HG03095 (cell line): ENCODE measurements at regions not wholly inside any gene's neighbourhood (a gene's known extent, or its start where the extent isn't known, plus 50 kb on each side); places are given as distances from the start of the nearest gene placed in this dataset.

Source experiments
- ATAC-seq: cut with Tn5 transposase; IDR thresholded peaks from one replicate; pipeline ENCODE4 v1.9.1; 2021; ENCODE audit warnings: moderate library complexity; ENCODE audit not compliant: unreplicated experiment

DNA sequence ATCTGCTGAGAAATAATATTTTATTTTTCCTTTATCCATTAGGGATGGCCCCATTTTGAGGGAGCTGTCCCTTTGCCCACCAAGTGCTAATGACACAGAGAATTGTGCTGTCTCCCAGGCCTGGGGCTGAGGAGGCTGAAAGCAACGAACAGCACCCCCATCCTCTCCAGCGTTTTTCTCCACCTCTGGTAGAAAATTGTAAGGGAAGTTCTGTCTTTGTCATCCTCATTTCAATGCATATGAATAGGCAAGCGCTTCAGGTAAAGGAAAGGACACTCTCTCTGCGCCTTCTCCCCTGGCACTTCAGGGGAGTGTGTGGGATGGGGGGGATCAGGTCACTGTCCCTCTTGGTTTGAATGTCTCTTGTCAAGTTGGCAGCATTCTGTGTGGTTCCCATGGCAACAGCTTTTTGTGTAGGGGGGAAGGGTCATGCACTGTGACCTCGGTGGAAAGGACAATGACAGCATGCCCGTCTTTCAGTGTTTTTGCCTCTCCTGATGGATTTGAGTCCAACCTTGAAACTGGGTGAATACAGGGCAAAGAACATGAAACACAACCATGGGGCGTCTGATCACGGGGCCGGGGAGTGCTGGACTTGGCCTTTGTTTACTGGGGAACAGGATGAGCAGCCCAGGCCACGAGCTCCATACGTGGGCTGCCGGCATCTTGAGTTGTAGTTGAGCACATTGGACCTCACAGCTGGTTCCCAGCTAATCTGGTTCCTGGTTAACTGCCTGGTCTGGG lies 230.2 kb downstream of the VRK1 start:
- no peak for ATAC-seq

DNA sequence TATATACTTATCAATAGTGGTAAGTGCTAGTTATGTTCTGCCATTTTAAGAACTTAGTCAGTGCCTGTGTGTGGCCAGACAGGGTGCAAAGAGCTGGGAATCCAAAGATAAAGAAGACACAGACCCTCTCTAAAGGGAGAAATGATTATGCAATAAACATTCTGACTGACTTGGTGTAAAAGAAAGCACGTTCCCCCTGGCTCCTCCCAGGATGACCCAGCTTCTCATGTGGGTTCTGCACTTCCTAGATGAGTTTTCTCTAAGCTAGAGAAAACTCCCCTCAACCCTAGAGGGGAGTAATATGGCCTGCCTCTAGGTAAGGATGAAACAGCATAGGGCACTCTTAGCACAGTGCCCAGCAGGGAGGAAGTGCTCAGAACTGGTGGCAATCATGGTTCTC lies 231.2 kb downstream of the VRK1 start:
- no peak for ATAC-seq

DNA sequence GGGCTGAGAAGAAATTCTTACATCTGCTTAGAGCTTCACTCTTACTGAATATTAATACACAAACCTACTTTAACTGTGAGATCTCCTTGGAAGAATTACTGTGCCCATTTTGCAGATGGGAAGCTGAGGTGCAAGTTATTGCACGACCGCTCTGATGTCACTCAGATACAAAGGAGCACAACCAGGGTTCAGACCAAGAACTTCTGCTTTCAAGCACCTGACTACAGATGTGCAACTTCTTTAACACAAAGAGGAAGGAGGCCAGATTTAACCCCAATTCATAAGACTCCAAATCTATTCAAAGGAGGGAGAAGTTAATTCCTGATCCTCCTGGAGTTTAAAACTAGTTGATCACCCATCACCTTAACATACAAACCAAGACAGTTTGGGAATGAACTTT lies 232.6 kb downstream of the VRK1 start:
- no peak for ATAC-seq

DNA sequence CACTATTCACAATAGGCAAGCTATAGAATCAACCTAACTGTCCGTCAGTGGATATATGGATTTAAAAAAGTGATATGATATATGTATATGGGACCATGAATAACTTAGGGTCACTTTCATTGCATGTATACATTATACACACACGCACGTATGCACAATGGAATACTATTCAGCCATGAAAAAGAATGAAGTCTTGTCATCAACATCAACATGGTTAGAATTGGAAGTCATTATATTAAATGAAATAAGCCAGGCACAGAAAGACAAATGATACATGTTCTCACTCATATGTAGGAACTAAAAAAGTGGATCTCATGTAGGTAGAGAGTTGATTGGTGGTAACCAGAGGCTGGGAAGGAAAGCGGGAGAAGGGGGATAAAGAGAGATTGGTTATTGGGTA lies 234.3 kb downstream of the VRK1 start:
- ATAC-seq, result no peak

DNA sequence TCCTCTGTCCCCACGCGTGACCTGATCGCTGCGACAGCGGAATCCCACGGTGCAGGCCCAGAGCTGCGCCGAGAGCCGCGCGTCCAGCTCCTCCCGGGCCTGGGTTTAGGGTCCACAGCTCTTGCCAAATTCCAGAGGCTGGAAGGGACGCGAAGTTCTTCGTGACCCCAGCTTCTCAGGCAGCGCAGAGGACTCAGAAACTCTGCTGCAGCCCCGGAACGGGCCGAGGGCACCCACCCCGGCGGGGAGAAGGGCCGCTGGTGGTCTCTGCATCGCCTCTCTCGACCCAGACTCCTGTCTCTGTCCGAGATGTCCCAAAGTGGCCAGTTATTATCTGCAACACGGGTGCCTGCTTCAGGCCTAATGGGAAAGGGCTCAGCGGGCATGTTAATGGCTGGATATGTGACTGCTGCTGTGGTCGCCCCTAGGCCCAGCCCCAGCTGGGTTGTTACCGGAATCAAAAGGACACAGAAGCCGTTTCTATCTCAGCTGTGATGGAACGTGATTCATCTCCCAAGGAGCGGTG lies 236.4 kb downstream of the VRK1 start:
- ATAC-seq, result no peak

DNA sequence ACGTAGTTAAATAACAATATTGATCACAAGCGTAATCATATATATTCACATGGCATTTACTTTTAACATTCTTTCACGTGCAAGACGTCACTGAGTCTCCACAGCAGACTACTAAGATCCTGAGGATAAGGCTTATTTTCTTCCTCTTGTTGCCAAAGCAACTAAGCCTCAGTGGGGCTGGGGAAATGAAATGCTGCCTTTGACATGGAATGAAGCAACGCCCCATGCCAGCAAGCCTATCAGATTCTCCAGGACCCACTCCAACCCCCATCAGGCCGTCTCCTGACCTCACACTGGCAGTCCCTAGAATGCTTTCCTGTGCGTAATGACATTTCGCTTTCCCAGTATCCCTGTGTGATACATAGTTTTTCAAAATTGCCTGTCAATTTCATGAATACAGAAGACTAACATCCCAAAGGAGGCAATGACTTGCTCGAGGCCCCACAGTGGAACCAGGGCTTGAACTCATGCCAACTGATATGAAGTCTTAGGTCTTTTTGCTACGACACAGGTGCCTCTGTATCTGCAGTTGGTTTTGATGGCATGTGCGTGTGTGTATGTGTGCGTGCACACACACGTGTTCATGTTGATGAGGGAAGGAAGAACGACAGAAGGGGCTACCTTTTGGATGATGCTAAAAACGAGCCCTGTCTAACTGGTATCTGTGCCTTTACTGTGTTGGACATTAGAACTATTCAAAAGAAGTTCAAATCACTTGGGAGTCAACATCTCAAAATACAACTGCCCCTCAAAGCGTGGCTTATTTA lies 239.1 kb downstream of the VRK1 start:
- ATAC-seq, result no peak

DNA sequence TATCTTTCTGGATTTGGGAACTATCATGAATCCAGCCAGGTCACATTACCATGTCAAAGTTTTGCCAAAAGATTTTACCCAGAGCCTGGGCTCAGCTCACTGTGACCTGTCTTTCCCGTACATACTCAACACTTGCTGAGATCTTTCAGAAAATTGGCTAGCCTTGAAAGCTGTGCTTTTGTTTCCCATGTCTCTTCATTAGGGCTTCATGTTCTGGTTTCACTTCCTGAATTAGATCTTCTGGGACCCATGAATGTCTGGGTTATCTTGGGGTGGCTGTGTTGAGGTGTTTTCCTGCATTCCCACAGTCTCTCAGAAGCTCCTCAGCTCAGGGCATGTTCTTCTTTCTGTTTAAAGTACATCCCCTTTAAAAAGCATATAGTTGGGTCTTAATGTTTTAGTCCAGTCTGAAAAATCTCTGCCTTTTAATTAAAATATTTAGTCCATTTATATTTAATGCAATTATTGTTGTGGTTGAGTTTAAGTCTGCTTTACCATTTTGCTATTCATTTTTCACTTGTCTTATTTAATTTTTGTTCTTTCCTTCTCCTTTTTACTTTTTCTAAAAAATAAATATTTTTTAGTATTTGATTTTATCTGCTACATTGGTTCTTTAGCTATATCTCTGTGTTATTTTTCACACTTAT lies 242.7 kb downstream of the VRK1 start:
- ATAC-seq, result no peak

DNA sequence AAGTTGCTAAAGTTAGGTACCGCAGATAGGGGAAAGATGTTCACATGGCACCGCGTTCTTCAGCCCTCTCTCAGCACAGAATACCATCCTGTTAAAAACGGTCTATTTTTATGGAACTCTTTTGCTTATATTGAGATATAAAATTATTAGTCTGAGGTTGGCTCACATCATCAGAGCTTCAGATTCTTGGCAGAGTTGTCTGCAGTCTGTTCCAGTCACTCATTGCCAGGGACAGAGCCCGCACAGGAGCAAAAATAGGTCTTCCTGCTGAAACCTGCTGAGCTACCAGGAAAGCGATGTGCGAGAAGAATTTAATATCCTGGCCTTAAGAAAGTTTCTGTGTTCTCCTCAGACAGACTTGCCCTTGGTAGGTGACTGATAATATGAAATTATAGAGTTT lies 249.8 kb downstream of the VRK1 start:
- ATAC-seq, result no peak

DNA sequence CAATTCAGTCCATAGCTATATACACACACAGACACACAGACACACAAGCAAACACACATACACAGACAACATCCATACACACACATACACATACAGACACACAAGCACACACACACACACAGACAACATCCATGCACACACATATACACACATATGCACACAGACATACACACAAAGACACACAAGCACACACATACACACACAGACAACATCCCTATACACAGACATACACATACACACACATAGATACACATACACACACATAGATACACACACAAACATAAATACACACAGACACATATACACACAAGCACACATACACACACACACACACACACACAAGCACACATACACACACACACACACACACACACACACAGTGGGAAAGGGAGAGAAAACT lies 254.8 kb downstream of the VRK1 start:
- ATAC-seq, result no peak

DNA sequence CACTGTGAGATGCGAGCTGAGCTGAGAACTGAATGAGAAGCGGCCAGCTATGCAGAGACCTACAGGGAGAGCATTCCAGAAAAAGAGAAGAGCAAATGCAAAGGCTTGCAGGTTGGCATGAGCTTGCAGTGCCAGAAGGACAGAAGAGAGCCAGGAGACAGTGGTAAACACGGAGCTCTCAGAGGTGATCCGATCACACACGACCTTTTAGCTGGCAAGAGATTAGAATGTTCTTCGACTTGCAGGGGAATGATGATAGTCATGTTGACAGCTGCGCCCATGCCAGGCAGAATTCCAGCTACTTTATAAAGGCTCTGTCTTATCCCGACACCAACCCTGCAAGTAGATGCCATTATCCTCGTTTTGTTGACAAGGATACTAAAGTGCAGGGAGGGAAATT lies 256.8 kb downstream of the VRK1 start:
- ATAC-seq, result no peak

DNA sequence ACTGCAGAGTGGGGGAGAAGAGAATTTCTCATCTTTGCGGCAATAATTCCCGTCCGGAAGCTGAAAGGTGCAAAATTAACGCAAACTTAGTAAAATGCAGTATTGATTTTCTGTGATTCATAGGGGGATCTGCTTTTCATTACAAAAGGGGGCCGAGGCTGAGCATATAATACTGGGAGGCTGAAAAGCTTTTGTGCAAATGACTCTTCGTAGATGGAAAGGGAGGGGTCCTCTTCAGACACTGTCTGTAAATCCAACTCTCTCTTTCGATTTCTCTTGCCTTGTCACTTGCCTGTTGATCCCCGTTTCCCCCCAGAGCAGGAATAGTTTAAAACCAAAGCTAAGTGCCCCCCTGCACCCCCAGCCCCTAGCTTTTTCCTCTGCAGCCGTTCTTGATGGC lies 258.2 kb downstream of the VRK1 start:
- no peak for ATAC-seq

DNA sequence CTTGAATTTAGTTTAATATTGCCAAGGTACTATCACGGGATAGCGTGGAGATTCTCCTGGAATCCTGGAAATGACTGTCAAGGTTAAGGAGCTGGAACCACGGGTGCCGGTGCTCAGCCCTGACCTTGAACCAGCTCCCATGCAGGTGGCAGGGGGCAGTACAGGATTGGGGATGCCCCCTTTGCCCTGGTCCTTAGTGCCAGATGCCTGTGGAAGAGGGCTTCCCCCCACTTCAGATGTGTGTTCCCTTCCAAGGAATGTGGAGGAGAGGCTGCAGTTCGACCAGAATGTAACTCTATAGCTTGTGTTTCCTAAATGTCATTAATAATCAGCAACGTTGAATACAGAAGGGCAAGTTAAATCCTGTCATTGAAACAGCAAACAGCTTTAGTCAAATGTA lies 258.9 kb downstream of the VRK1 start:
- no peak for ATAC-seq

DNA sequence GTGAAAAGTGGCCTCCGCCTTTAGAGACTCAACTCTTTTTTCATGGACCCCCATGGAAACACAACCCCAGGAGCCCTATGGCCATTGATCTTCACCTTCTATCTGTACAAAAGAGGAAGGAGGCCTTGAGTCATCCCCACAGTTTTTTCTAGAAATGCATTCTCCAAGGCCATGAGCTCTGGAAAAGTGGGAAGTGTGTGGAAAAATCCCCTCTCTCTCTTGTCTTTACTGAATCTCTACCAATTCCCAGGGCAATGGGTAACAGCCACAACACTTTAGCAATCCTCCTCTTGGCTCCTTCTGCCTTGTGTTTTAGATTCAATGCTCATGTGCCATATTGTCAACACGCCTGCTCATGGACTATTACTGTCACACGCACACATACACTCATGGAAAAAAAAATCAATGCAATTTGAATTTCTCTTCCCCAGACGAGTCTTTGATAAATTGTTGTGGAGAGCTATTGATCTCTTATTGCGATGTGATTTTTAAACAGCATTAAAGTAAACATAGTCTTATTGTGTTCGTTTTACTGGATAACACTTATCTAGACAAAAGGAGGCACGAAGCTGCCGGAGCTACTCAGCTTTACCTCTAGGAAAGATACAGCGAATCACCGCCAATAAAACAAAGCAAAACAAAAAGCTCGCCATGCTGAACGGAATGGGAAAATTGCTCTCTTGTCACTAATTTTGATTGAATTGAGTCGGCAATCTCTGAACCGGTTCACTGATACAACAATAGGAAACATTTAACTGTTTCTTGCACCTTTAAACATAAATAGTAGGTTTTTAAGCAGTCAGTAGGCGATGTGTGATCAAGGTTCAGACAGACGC lies 260.3 kb downstream of the VRK1 start:
- no peak for ATAC-seq

DNA sequence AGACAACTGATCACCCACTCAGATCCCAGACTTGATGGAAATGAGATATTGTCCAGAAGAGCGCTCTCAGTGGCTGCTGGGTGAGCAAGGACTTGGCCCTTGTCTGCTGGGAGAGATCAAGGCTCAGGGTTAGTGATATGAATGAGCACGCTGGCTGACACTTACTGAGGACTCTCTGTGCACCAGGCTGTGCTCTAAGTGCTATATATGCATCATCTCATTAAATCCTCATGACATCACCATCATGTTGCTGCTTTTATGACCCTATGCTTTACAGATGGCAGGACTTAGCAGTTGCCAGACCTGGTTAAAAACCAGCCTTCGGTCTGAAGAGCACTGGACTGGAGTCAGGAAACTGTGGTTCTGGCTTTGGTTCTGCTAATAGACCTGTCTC lies 260.9 kb downstream of the VRK1 start:
- no peak for ATAC-seq

DNA sequence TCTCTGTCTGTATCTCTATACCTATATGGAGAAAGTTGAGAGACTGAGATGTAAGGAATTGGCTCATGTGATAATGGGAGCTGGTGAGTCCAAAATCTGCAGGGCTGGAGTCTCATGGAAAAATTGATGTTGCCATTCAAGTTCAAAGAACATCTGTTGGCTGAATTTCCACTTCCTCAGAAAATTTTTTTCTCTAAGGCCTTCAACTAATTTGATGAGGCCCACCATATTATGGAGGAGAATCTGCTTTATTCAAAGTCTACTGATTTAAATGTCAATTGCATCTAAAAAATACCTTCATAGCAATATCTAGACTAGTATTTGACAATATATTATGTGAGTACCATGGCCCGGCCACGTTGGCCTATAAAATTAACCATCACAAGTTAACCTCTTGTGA lies 261.4 kb downstream of the VRK1 start:
- no peak for ATAC-seq

DNA sequence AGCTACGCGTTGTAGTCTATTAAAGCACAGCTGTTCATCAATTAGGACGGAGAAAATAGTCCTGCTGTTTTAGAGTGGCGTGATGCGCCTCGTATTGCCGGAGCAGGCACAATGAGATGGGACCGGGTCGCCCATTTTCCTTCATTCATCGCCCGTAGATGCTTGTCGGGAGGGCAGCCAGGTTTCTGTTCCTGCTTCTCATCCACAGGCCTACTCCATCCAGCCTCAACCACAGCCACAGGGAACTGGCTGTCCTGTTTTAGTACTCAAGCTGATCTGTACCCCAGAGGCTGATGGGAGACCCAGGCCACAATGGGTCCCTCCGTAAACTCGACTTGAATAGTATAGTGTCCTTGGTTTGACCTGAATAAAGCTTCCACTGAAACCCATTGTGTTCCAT lies 264.0 kb downstream of the VRK1 start:
- ATAC-seq, result no peak

DNA sequence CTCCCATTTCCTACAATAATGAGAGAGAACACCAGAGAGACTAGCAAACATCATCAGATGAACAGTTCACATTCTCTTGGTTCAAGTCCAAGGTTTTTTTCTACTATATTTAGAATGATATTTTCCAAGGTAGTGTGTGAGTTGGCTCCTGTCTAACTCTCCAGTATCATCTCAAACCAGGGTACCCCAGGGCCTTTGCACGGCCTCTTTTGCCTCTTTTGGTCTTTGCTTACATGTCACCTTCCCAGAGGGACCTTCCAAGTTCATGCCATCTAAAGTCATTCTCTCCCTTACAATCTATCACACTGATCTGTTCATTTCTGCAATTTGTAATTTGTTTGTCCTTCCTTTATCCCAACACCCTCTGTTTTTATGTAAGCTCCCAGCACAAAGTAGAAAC lies 264.5 kb downstream of the VRK1 start:
- no peak for ATAC-seq

DNA sequence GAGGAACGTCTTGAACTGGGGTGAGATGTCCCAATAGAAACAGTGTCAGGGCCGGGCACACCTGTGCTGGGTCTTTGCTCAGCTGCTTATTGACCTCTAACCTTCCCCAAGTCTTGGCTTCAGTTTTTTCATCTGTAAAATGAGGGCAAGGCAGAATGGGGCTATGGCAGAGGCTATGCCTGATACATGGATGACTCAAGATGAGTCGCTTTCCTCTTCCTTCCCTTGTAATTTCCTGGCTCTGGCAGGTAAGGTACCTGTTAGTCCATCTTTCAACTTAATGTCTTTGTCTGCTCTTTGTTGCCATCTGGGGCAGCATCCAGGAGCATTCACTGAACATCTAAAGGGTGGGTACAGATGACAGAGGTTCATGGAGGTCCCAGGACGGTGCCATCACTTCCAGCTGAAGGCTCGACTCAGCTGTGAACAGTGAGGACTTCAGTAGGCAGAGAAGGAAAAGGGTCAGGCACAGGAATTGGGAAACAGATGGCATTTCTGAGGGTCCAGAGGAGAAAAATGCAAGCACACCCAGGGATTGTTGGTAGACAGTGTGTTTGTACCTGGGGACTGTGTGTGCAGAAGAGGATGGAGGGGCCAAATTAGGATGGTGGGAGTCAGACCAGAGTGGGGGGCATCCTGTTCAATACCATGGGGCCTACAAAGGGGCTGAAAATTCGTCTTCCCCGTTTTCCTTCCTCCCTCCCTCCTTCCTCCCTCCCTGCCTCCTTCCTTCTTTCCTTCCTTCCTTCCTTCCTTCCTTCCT lies 268.3 kb downstream of the VRK1 start:
- no peak for ATAC-seq

DNA sequence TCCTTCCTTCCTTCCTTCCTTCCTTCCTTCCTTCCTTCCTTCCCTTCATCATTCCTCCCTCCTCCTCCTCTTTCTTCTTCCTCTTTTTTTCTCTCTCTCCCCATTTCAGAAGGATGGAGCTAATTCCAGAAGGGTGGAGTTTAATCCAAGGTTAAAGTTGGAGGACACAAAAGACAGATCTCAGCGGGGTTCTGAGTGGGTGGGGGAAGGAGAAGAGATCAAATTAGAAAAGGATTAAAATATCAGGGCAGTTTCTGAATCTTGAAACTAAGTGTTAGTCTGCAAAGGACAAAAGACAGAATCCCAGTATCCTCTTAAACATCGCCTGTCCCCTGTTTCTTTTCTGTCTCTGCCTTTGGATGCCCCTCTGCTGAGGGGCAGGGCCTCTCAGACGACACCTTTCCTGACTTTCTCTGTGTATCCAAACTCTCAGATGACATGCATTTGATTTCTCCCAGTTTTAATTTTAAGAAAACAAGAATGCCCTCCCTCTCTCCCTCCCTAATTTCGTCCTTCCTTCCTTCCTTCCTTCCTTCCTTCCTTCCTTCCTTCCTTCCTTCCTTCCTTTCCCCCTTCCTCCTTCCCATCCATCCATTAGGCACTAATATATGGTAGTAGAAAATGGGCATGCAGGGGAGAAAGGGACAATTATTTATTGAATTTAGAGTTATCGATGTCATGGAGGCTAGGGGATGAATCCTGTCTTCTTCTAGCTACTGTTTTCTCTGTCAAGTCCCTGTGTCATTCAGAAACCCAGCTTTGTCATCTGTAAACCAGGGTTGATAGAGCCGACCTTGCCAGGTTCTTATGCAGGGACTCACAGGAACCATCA lies 269.1 kb downstream of the VRK1 start:
- ATAC-seq, result no peak
